Fibroblast of peridontal ligament (primary cell): ENCODE measurements at regions not wholly inside any gene's neighbourhood (a gene's known extent, or its start where the extent isn't known, plus 50 kb on each side); places are given as distances from the start of the nearest gene placed in this dataset.
A peak's percentile ranks its signal among the peaks of the same experiment; 100 is the strongest.

Experiments used
- DNase-seq: peaks from one replicate; pipeline ENCODE4 v3.0.0-alpha.2; 2010; ENCODE audit errors: extremely low read depth

- DNase-seq: no peak
These were observed 69.1 kb upstream of the TOP1 start for GRCh38 chr20:40959325-40960092.

GRCh38 chr20:40960101-40960500, 68.5 kb upstream of the TOP1 start:
- no peak for DNase-seq

GRCh38 chr20:40960521-40960956, 68.1 kb upstream of the TOP1 start:
- DNase-seq: no peak

DNA sequence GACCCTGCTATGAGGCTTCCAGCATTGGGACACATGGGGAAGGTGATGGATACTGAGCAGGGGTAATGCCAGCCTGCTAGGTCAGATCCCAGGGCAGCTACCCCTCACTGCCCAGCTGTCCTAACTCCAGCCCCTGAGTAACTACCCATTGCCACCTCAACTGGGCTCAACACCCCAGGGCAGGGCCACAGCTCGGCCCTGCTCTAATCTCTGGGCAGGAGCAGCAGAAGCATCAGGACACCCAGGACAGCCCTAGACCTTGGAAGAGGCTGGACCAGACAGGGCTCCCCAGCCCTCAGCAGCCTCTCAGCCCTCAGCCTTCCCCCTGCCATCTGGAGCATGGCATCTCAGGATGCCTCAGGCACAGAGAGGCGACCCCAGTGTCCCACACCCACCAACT, 67.4 kb upstream of the TOP1 start:
- no peak for DNase-seq

DNA sequence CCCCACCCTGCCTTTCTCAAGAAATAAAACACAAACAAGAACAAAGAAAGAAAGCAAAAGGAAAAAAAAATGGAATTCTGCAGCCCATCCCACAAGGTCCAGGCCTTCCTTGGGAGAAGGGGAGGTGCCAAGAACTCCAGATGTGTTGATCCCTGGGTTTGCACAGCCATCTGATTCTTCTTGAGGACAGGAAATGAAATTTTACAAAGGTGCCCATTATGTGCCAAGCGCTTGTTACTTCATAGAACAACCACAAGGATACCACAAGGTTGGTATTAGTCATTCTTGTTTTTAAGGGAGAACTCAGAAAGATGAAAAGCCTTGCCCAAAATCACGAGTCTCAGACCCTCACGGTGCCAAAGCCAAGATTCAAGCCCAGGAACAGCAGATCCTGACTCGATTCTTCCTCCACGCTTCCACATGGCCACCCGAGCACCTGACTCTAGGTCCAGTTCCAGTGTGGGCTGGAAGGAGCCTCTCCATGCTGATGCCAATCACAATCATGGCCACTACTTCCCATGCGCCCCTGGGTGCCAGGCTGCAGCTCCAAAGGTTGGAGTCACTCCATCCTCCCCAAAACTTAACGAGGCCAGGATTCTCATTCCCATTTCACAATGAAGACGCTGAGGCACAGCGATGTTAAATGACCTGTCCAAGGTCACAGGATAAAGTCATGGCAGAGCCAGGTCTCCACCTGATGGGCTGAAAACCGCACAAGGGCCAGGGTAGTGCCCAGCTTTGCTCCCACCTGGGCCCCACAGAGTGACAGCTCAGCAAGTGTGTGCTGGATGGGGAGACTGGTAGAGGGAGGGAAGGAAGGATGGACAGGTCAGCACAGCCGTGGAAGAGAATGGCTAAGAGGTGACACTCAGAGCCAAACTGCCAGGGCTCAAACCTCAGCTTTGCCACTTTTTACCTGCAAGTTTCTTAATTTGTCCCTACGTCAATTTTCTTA, 66.7 kb upstream of the TOP1 start:
- peak; percentile 31 for DNase-seq

GRCh38 chr20:40962733-40963504, 65.7 kb upstream of the TOP1 start:
- peak; percentile 52 for DNase-seq

- DNase-seq: no peak
These were observed 65.1 kb upstream of the TOP1 start for GRCh38 chr20:40963505-40963845.

DNA sequence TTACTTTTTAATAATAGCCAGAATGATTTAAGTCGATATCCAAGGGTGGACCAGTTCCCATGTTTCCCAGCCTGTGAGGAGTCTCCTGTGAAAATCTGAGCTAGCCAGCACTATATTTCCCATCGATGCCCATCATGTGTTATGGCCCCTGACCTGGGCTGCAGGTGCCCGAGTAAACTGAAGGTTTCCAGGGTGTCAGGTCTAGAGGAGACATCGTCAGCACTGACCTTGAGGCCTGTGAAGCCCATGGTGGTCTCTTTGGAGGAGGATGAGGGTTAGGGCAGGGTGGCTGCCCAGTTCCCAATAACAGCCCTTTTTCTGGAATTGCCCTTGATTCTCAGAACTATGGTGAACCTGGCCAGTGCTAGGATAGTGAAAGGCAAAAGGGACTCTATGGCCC, 63.0 kb upstream of the TOP1 start:
- DNase-seq: no peak

- no peak for DNase-seq
These were observed 62.5 kb upstream of the TOP1 start for GRCh38 chr20:40966103-40966502.

- no peak for DNase-seq
These were observed 62.0 kb upstream of the TOP1 start for GRCh38 chr20:40966516-40967185.

DNA sequence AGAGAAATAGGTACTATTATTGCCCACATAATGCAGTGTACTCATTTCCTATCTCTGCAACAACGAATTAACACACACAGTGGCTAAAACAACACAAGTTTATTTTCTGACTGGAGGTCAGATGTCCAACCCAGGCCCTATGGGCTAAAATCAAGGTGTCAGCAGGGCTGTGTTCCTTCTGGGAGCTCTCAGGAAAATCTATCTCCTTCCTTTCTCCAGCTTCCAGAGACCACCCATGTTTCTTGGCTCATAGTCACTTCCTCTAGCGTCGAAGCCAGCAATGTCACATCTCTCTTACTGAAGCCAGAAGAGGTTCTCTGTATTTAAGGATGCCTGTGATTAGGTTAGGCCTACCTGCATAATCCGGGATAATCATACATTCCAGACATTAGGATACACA, 60.9 kb upstream of the TOP1 start:
- no peak for DNase-seq

DNA sequence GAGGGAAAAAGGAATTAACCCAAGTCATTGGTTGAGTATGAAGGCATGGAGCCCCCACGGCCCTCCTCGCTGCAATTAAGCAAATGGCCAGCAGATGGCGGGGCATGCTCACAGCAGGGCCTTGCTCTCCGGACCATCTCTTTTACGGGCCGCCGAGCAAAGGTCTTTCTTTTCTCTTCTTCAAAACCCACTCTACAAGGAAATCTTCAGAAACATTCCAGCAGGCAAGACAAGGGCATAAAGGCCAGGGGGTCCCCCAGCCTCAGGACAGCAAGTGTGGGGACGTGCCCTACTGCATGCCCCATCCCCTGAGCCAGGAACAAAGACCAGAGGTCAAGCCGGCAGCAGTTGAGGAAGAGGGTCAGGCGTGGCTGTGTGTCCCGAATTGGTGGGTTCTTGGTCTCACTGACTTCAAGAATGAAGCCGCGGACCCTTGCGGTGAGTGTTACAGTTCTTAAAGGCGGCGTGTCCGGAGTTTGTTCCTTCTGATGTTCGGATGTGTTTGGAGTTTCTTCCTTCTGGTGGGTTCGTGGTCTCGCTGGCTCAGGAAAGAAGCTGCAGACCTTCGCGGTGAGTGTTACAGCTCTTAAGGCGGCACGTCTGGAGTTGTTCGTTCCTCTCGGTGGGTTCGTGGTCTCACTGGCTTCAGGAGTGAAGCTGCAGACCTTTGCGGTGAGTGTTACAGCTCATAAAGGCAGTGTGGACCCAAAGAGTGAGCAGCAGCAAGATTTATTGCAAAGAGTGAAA, 59.6 kb upstream of the TOP1 start:
- DNase-seq: peak; percentile 73

DNA sequence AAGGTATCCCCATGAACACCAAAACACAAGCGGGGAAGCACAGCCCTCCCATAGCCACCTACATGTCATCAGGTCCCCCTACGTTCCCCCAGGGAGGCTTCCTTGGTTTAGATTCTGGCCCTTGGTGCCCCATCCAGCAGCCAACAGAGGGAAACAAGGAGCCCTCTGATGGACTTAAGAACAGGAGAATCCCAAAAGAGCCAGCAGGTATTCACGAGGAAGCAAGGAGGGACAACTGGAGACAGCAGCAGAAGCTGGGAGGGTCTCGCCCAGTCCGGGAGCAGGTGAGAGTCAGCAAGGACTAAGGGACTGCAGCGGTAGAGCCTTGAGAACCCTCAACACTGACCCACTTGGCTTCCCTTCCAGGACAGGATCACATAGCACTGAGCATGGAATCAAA, 58.4 kb upstream of the TOP1 start:
- no peak for DNase-seq

DNA sequence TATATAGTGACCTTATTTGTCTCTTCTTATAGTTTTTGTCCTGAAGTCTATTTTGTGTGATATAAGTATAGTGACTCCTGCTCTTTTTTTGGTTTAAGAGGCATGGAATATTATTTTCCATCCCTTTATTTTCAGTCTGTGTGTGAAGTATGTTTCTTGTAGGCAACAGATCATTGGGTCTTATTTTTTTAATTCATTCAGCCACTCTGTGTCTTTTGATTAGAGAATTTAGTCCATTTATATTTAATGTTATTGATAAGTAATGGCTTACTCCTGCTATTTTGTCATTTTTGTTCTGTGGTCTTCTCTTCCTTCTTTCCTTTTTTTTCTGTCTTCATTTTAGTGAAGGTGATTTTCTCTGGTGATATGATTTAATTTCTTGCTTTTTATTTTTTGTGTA, 51.4 kb upstream of the TOP1 start:
- no peak for DNase-seq

GRCh38 chr20:40978761-40979160, 49.9 kb upstream of the TOP1 start:
- no peak for DNase-seq
